ENCODE measurements at regions not wholly inside any gene's neighbourhood (a gene's known extent, or its start where the extent isn't known, plus 50 kb on each side); places are given as distances from the start of the nearest gene placed in this dataset.

DNA sequence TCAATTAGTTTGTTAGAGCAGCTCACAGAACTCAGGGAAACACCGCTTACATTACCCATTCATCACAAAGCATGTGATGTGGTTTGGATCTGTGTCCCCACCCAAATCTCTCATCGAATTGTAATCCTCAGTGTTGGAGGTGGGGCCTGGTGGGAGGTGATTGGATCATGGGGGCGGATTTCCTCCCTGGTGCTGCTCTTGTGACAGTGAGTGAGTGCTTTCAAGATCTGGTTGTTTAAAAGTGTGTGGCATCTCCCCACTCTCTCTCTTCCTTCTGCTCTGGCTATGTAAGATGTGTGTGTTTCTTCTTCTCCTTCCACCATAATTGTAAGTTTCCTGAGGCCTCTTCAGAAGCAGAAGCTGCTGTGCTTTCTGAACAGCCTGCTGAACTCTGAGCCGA is 63.5 kb upstream of the AGPS start:
- Histone ChIP-seq H2AFZ (ENCODE audit: low read depth, low read length) (no peak overlapping the region), H3K9me3 (replicated peaks; ENCODE audit: control insufficient read depth, insufficient read depth, low read length) (no peaks in the 10 kb centered on the region), H3K36me3 (ENCODE audit: control insufficient read depth in 2 of 2, extremely low read depth in 1 of 2, insufficient read depth in 2 of 2, low read length in 2 of 2) (peaks cover 0 to 2% of the 10 kb centered on the region in 2 experiments), H3K4me2 (ENCODE audit: insufficient read depth, low read length) (no peak overlapping the region), H3K27ac (ENCODE audit: insufficient read depth, low read depth, low read length) (no peak overlapping the region), H3K79me2 (ENCODE audit: control insufficient read depth, insufficient read depth, low read length) (no peaks in the 10 kb centered on the region), H3K4me1 (ENCODE audit: control insufficient read depth, extremely low read depth, insufficient read depth, low read length) (peaks cover 13% of the 10 kb centered on the region), H4K20me1 (replicated peaks; ENCODE audit: control insufficient read depth, extremely low read depth, insufficient read depth, low read length) (no peaks in the 10 kb centered on the region), H3K27me3 (ENCODE audit: control insufficient read depth in 2 of 2, insufficient read depth in 2 of 2, low read length in 2 of 2) (no peaks in the 10 kb centered on the region), H3K4me3 (replicated peaks in 1 of 3; ENCODE audit: insufficient read depth in 1 of 3, low read depth in 1 of 3, low read length in 3 of 3) (no peak overlapping the region), H3K9ac (replicated peaks; ENCODE audit: extremely low read depth, insufficient read depth, low read length) (no peak overlapping the region), H3K9me1 (replicated peaks; ENCODE audit: control insufficient read depth, extremely low read depth, insufficient read depth, low read length) (no peaks in the 10 kb centered on the region)
- no peak for DNase-seq (ENCODE audit: low read depth, low spot score)
- intact Hi-C loops (cut with micrococcal nuclease) (no loop called here), dilution Hi-C loops (cut with MboI; ENCODE audit: extremely low pct_ligation_motif_present, low sequenced_read_pairs) (no loop called here)
- FAIRE-seq, result no peak
- TF ChIP-seq JUN (IDR thresholded peaks at IDR 0.05; ENCODE audit: borderline replicate concordance, insufficient read depth, insufficient read length, low read depth) (no peak), FOS (IDR thresholded peaks at IDR 0.05; ENCODE audit: borderline replicate concordance, insufficient read depth, low read length) (no peak), GATA2 (IDR thresholded peaks at IDR 0.05; ENCODE audit: insufficient read depth, insufficient read length, low read depth, low read length) (no peak), MYC (IDR thresholded peaks at IDR 0.05; ENCODE audit: low read depth, low read length) (no peak), POLR2AphosphoS5 (IDR thresholded peaks at IDR 0.05; ENCODE audit: insufficient read depth, low read depth, low read length) (no peak)
- CTCF ChIA-PET, result interaction anchor here (0.6 to 2.6 kb wide), 3 partner anchors 24 to 165 kb away, joined by 3 to 21 read pairs (median 4); no protein-coding TSS in a partner anchor
- POLR2A ChIA-PET, result no interaction called here
- BruUV-seq (replicated peaks), result no TSS peak

DNA sequence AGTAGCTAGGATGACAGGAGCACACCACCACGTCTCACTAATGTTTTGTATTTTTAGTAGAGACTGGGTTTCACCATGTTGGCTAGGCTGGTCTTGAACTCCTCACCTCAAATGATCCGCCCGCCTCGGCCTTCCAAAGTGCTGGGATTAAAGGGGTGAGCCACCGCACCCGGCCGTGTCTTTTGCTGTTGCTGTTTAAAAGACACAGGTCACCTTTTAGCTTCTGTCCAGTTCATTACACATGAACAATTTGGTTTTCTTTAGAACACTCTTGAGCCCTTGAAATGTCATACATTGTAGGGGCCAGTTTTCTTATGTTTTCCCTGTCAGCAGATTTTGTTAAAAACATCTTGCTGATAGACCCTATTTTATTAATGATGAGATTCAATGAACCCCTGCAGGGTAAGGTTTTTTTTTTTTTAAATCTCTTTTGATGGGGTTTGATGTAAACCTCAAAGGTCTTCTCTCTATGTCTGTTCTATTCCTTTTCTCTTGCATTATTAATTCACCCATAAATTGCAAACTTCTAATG is 61.0 kb upstream of the AGPS start:
- dilution Hi-C loops (cut with MboI; ENCODE audit: extremely low pct_ligation_motif_present, low sequenced_read_pairs), result loop anchor here (10.0 kb wide), 1 partner anchor 187 kb away; no protein-coding TSS in a partner anchor
- Histone ChIP-seq H3K79me2 (ENCODE audit: control insufficient read depth, insufficient read depth, low read length) (no peaks in the 10 kb centered on the region), H2AFZ (ENCODE audit: low read depth, low read length) (no peak overlapping the region), H3K9me1 (replicated peaks; ENCODE audit: control insufficient read depth, extremely low read depth, insufficient read depth, low read length) (no peaks in the 10 kb centered on the region), H3K27ac (ENCODE audit: insufficient read depth, low read depth, low read length) (no peak overlapping the region), H3K36me3 (ENCODE audit: control insufficient read depth in 2 of 2, extremely low read depth in 1 of 2, insufficient read depth in 2 of 2, low read length in 2 of 2) (peaks cover 0 to 2% of the 10 kb centered on the region in 2 experiments), H3K9ac (replicated peaks; ENCODE audit: extremely low read depth, insufficient read depth, low read length) (no peak overlapping the region), H3K4me3 (replicated peaks in 1 of 3; ENCODE audit: insufficient read depth in 1 of 3, low read depth in 1 of 3, low read length in 3 of 3) (no peak overlapping the region), H3K27me3 (ENCODE audit: control insufficient read depth in 2 of 2, insufficient read depth in 2 of 2, low read length in 2 of 2) (no peaks in the 10 kb centered on the region), H3K4me2 (ENCODE audit: insufficient read depth, low read length) (no peak overlapping the region), H3K9me3 (replicated peaks; ENCODE audit: control insufficient read depth, insufficient read depth, low read length) (no peaks in the 10 kb centered on the region), H4K20me1 (replicated peaks; ENCODE audit: control insufficient read depth, extremely low read depth, insufficient read depth, low read length) (no peaks in the 10 kb centered on the region), H3K4me1 (ENCODE audit: control insufficient read depth, extremely low read depth, insufficient read depth, low read length) (peaks cover 24% of the 10 kb centered on the region)
- no TSS peak for BruUV-seq (replicated peaks)
- ChIA-PET CTCF (interaction anchor here (1.0 to 2.6 kb wide), 3 partner anchors 68 to 182 kb away, joined by 3 to 21 read pairs (median 3); no protein-coding TSS in a partner anchor), POLR2A (no interaction called here)
- FAIRE-seq (no peak), DNase-seq (ENCODE audit: low read depth, low spot score) (no peak)
- TF ChIP-seq, protein P1, sequence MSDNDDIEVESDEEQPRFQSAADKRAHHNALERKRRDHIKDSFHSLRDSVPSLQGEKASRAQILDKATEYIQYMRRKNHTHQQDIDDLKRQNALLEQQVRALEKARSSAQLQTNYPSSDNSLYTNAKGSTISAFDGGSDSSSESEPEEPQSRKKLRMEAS (IDR thresholded peaks at IDR 0.05; ENCODE audit: insufficient read depth, insufficient read length), result no peak
- TF ChIP-seq, protein P2, sequence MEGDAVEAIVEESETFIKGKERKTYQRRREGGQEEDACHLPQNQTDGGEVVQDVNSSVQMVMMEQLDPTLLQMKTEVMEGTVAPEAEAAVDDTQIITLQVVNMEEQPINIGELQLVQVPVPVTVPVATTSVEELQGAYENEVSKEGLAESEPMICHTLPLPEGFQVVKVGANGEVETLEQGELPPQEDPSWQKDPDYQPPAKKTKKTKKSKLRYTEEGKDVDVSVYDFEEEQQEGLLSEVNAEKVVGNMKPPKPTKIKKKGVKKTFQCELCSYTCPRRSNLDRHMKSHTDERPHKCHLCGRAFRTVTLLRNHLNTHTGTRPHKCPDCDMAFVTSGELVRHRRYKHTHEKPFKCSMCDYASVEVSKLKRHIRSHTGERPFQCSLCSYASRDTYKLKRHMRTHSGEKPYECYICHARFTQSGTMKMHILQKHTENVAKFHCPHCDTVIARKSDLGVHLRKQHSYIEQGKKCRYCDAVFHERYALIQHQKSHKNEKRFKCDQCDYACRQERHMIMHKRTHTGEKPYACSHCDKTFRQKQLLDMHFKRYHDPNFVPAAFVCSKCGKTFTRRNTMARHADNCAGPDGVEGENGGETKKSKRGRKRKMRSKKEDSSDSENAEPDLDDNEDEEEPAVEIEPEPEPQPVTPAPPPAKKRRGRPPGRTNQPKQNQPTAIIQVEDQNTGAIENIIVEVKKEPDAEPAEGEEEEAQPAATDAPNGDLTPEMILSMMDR (IDR thresholded peaks at IDR 0.05; ENCODE audit: extremely low read depth in 1 of 2, insufficient read depth in 1 of 2, low read depth in 1 of 2, low read length in 2 of 2), result no peak
- no peak for TF ChIP-seq MYC (IDR thresholded peaks at IDR 0.05; ENCODE audit: low read depth, low read length)
- no peak for TF ChIP-seq EZH2 (IDR thresholded peaks at IDR 0.05; ENCODE audit: borderline replicate concordance, low read depth, low read length, severe bottlenecking)
- no peak for TF ChIP-seq POLR2A (IDR thresholded peaks at IDR 0.05; ENCODE audit: low read depth, low read length)
- TF ChIP-seq FOS (IDR thresholded peaks at IDR 0.05; ENCODE audit: borderline replicate concordance, insufficient read depth, low read length), result no peak
- no peak for TF ChIP-seq GATA2 (IDR thresholded peaks at IDR 0.05; ENCODE audit: insufficient read depth, insufficient read length, low read depth, low read length)
- TF ChIP-seq JUN (IDR thresholded peaks at IDR 0.05; ENCODE audit: borderline replicate concordance, insufficient read depth, insufficient read length, low read depth), result no peak
- TF ChIP-seq POLR2AphosphoS5 (IDR thresholded peaks at IDR 0.05; ENCODE audit: insufficient read depth, low read depth, low read length), result no peak
- intact Hi-C loops (cut with micrococcal nuclease), result no loop called here

All from endothelial cell of umbilical vein (primary cell).